Aorta (tissue), 5 donors: ENCODE measurements at regions not wholly inside any gene's neighbourhood (a gene's known extent, or its start where the extent isn't known, plus 50 kb on each side); places are given as distances from the start of the nearest gene placed in this dataset.
A peak's percentile ranks its signal among the peaks of the same experiment; 100 is the strongest.

Source experiments
- ATAC-seq: fragments of 200-7000 bp; cut with Tn5 transposase; one replicate; pipeline ENCODE4 v1.9.1; 2022; ENCODE audit warnings: moderate library complexity; ENCODE audit not compliant: low FRiP score
- DNase-seq, 2 donors: peaks; one replicate each; pipeline ENCODE4 v3.0.0-alpha.2; 2020
- H3K27ac ChIP-seq, 2 donors: one replicate each; pipeline ENCODE4 v1.5.1; 2013; ENCODE audit warnings: low read length in 2 of 2, mild to moderate bottlenecking in 2 of 2, moderate library complexity in 2 of 2, control low read depth in 1 of 2, inconsistent platforms in 1 of 2, low read depth in 1 of 2
- H3K27me3 ChIP-seq, 2 donors: one replicate each; pipeline ENCODE4 v1.6.1; 2013; ENCODE audit warnings: control low read depth in 1 of 2, low read length in 1 of 2, mild to moderate bottlenecking in 1 of 2, moderate library complexity in 1 of 2; ENCODE audit not compliant: insufficient read depth in 2 of 2, control insufficient read depth in 1 of 2
- H3K36me3 ChIP-seq, 2 donors: one replicate each; pipeline ENCODE4 v1.6.1; 2013; ENCODE audit warnings: control low read depth in 1 of 2, low read length in 1 of 2, mild to moderate bottlenecking in 1 of 2; ENCODE audit not compliant: insufficient read depth in 2 of 2, control insufficient read depth in 1 of 2
- H3K4me1 ChIP-seq, 2 donors: one replicate each; pipeline ENCODE4 v1.6.1; 2013; ENCODE audit warnings: low read length in 2 of 2, control low read depth in 1 of 2, mild to moderate bottlenecking in 1 of 2, moderate library complexity in 1 of 2; ENCODE audit not compliant: insufficient read depth in 2 of 2, control insufficient read depth in 1 of 2
- H3K4me3 ChIP-seq, 2 donors: one replicate each; pipeline ENCODE4 v1.5.1; 2013; ENCODE audit warnings: low read length in 2 of 2, control low read depth in 1 of 2, mild to moderate bottlenecking in 1 of 2
- H3K9me3 ChIP-seq: one replicate; pipeline ENCODE4 v1.6.1; 2013; ENCODE audit warnings: mild to moderate bottlenecking, low read length; ENCODE audit not compliant: control insufficient read depth
- WGBS, 2 donors: extraction: QIAGEN DNeasy Blood & Tissue Kit; methylation state at CpG; one replicate each; pipeline ENCODE4 v1.1.7; 2013; 5-methylcytosine and 5-hydroxymethylcytosine counted together
- intact Hi-C, 2 donors: fragments of 100-400 bp; cut with DNase I; formaldehyde crosslinking; loops; one replicate each; pipeline versions ENCODE4 v1.14.2 to v1.15.0; 2022
- donor health status: healthy with polysubstance abuse.
- donor health status: Bipolar disorder and iron deficiency.
- donor health status: DM: no; HTN: no; CAD: no.
- donor health status: DM: no; HTN: no; CAD: no.
- donor health status: DM: yes; HTN: yes; CAD: no.

GRCh38 chr14:50036211-50036610 is 80.2 kb downstream of the VCPKMT start:
- ATAC-seq (no peak), DNase-seq (no peak)
- Histone ChIP-seq H3K9me3 (no peaks in the 10 kb centered on the region), H3K36me3 (no peaks in the 10 kb centered on the region), H3K4me1 (no peaks in the 10 kb centered on the region), H3K4me3 (no peak overlapping the region), H3K27ac (no peak overlapping the region), H3K27me3 (no peaks in the 10 kb centered on the region)
- WGBS, 2 donors, result 72 to 77% methylated on average over 3 of the region's 3 CpGs
- intact Hi-C loops, result no loop called here

GRCh38 chr14:50036637-50037036 is 79.7 kb downstream of the VCPKMT start:
- DNase-seq (no peak), ATAC-seq (no peak)
- H3K9me3 ChIP-seq, result no peaks in the 10 kb centered on the region
- H3K4me1 ChIP-seq, result no peaks in the 10 kb centered on the region
- H3K27me3 ChIP-seq, result no peaks in the 10 kb centered on the region
- no peak overlapping the region for H3K27ac ChIP-seq
- intact Hi-C loops, result no loop called here
- 96 to 97% methylated on average over 4 of the region's 4 CpGs for WGBS, 2 donors
- no peaks in the 10 kb centered on the region for H3K36me3 ChIP-seq
- no peak overlapping the region for H3K4me3 ChIP-seq

GRCh38 chr14:50037240-50037639 is 79.1 kb downstream of the VCPKMT start:
- Histone ChIP-seq H3K4me1 (no peaks in the 10 kb centered on the region), H3K27me3 (no peaks in the 10 kb centered on the region), H3K9me3 (no peaks in the 10 kb centered on the region), H3K4me3 (no peak overlapping the region), H3K36me3 (no peaks in the 10 kb centered on the region), H3K27ac (no peak overlapping the region)
- intact Hi-C loops, result no loop called here
- no peak for DNase-seq
- no peak for ATAC-seq
- 90 to 95% methylated on average over 2 of the region's 2 CpGs for WGBS, 2 donors

DNA sequence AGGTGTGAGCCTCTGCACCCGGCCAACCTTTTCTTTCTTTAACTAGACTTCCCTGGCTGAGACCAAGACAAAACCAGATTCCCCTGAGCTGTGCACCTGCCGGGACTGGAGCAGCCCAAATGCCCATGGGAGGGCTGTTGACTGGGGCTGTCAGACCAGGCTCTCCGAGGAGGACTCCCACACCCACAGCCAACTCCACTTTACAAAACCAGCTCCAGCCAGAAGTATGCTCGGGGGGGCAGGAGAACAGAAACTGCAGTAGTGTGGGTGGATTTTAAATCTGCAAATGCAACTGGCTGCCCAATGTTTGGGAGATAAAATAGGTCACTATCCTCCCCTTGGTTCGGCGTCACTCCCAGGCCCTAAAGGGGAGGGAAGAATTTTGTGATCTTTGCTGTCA is 78.5 kb downstream of the VCPKMT start:
- H3K9me3 ChIP-seq, result no peaks in the 10 kb centered on the region
- no peaks in the 10 kb centered on the region for H3K27me3 ChIP-seq
- no peak overlapping the region for H3K4me3 ChIP-seq
- no peaks in the 10 kb centered on the region for H3K36me3 ChIP-seq
- WGBS, 2 donors, result 60 to 66% methylated on average over 6 of the region's 6 CpGs
- no peak overlapping the region for H3K27ac ChIP-seq
- ATAC-seq (peak; percentile 34), DNase-seq (no peak)
- H3K4me1 ChIP-seq, result no peaks in the 10 kb centered on the region
- intact Hi-C loops, result no loop called here

- Histone ChIP-seq H3K4me3 (no peak overlapping the region), H3K9me3 (no peaks in the 10 kb centered on the region), H3K36me3 (no peaks in the 10 kb centered on the region), H3K27ac (no peak overlapping the region), H3K4me1 (no peaks in the 10 kb centered on the region), H3K27me3 (no peaks in the 10 kb centered on the region)
- ATAC-seq (peak; percentile 47), DNase-seq (no peak)
- intact Hi-C loops, result no loop called here
- WGBS, 2 donors, result 77 to 80% methylated on average over 4 of the region's 4 CpGs
Observed at GRCh38 chr14:50038398-50039119, 77.8 kb downstream of the VCPKMT start.

GRCh38 chr14:50039120-50039517 is 77.3 kb downstream of the VCPKMT start:
- Histone ChIP-seq H3K27ac (no peak overlapping the region), H3K4me3 (no peak overlapping the region), H3K9me3 (no peaks in the 10 kb centered on the region), H3K36me3 (no peaks in the 10 kb centered on the region), H3K27me3 (no peaks in the 10 kb centered on the region), H3K4me1 (peaks cover 0 to 3% of the 10 kb centered on the region in 2 donors)
- DNase-seq, result no peak
- ATAC-seq, result no peak
- WGBS, 2 donors, result 91 to 96% methylated on average over 4 of the region's 4 CpGs
- intact Hi-C loops, result no loop called here

DNA sequence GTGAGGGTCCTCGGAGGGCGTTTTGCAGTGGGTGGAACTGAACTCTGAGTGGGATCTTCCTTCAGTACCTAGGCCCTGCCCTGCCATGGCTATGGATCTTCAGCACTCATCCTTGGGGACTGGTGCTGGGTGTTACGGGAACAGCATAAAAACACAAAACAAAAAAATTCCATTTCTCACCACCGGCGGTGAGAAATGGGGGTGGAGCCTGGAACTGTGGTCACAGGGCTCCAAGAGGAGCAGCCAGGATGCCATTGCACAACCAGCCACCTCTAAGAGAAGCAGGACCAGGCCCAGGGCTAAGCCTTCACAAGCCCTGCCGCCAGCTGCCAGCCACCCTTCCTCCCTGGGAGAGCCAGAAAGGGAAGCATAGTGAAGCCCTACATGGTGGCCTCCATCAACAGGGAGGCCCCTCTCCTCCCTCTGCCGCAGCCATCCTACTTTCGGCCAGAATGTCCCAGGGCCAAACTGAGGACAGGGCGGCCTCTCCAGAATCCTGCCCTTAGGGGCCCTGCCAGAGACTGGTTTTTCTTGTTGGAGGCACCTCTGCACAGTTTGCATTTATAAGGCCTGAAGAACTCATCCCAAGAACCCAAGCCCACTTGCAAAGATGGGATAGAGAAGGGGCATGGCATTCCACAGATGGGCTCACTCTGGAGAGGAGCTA is 76.5 kb downstream of the VCPKMT start:
- intact Hi-C loops, result no loop called here
- H3K4me1 ChIP-seq, result peaks cover 0 to 9% of the 10 kb centered on the region in 2 donors
- 93 to 94% methylated on average over 9 of the region's 9 CpGs for WGBS, 2 donors

DNA sequence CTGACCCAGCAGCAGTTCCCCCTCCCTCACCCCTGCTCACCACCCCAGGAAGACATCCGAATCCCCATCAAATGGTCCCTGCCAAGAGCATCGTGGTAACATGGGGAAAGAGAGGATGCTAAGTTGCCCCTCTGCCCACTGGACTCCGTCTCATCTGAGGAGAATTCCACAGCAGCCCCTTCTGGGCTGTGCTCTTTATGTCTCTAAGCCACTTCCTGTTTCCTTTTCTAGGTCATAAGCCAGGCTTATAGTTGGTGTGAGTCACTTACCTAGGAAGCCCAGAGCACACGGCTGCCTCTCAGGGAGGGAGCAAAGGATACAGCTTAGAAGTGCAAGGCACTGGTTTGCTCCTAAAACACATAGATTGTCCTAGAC is 76.0 kb downstream of the VCPKMT start:
- Histone ChIP-seq H3K27ac (no peak overlapping the region), H3K4me1 (peaks cover 0 to 9% of the 10 kb centered on the region in 2 donors), H3K9me3 (no peaks in the 10 kb centered on the region), H3K27me3 (no peaks in the 10 kb centered on the region), H3K4me3 (no peak overlapping the region), H3K36me3 (no peaks in the 10 kb centered on the region)
- ATAC-seq, result no peak
- intact Hi-C loops, result no loop called here
- 61 to 65% methylated on average over 4 of the region's 4 CpGs for WGBS, 2 donors
- no peak for DNase-seq

More for the DNA sequence above, 76.5 kb downstream of the VCPKMT start:
- Histone ChIP-seq H3K9me3 (no peaks in the 10 kb centered on the region), H3K4me3 (no peak overlapping the region), H3K27ac (no peak overlapping the region), H3K27me3 (no peaks in the 10 kb centered on the region), H3K36me3 (no peaks in the 10 kb centered on the region)
- DNase-seq, result peak in 1 of 2 donors; percentile 82
- peak; percentile 21 for ATAC-seq

DNA sequence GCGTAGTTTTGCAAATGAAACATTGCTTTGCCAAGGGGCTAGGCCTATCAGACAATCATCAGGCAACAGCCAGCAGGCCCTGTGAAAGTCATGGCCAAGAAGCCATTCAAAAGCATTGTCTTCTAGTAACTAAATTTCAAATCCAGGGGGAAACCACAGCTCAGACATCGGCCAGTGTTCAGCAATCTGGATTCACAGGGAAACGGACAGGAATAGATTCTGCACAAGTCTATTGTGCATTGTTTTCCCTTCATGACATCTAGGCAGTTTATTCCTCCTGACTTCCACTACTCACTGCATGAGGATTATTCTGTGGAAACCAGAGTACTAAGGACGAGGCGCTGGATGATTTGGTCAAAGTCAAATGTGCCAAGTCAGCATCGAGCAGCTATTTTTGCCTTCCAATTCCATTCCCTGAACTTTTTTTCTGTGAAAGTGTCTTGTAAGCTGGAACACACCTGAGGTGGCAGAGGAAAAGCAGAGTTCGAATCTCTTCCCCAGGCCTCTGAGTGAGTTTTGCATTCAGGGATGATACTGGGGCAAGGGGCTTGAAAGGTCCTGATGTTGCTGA is 75.4 kb downstream of the VCPKMT start:
- Histone ChIP-seq H3K9me3 (no peaks in the 10 kb centered on the region), H3K27ac (peak overlapping the region in 1 of 2 donors; percentile 22), H3K4me1 (peaks cover 0 to 9% of the 10 kb centered on the region in 2 donors), H3K36me3 (no peaks in the 10 kb centered on the region), H3K27me3 (no peaks in the 10 kb centered on the region), H3K4me3 (no peak overlapping the region)
- no peak for ATAC-seq
- DNase-seq, result no peak
- 78% methylated on average over 7 of the region's 7 CpGs for WGBS, 2 donors
- intact Hi-C loops, result no loop called here
